ENCODE measurements at regions not wholly inside any gene's neighbourhood (a gene's known extent, or its start where the extent isn't known, plus 50 kb on each side); places are given as distances from the start of the nearest gene placed in this dataset.
"Not testable (repeated sequence)": the region's sequence is repeated elsewhere in the genome, so short reads cannot be mapped to it uniquely, and the experiment has no call there.

GRCh38 chr5:85921590-85921989 lies 696.2 kb upstream of the COX7C start:
- in situ Hi-C loops (cut with MboI; ENCODE audit: low pct_unique_long_range_greater_than_20kb in 2 of 9, low sequenced_read_pairs in 9 of 9, unreplicated experiment in 9 of 9): no loop called here
- no peak for ATAC-seq (replicated peaks in 6 of 8)
- H3K4me1 ChIP-seq (replicated peaks in 1 of 2): no peaks in the 10 kb centered on the region
- no peak overlapping the region for H3K27ac ChIP-seq
- H3K4me3 ChIP-seq: no peak overlapping the region
- WGBS, 10 experiments: 0 to 60% (median 8%) methylated on average over 1 to 2 of the region's 2 CpGs; no CpG with 5 or more reads in 5 of the 10 experiments

DNA sequence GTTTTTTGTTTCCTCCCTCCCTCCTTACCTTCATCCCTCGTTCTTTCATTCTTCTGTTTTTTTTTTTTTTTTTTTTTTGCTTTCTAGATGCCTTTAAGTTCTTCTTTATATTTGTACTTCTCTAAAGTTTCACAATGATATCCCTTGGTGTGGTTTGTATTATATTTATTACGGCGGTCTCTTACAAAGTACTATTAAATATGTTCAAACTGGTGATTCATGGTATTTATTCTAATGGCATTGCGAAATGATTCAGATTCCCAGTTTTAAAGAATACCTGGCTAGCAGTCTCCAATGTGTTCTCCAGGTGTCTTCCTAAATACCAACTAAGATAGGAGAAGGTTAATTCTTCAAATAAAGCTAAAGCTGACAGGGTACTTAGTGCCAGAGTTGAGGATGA lies 690.1 kb upstream of the COX7C start:
- 32 to 100% (median 88%) methylated on average over 1 to 4 of the region's 4 CpGs for WGBS, 10 experiments
- ATAC-seq (replicated peaks in 6 of 8): no peak

DNA sequence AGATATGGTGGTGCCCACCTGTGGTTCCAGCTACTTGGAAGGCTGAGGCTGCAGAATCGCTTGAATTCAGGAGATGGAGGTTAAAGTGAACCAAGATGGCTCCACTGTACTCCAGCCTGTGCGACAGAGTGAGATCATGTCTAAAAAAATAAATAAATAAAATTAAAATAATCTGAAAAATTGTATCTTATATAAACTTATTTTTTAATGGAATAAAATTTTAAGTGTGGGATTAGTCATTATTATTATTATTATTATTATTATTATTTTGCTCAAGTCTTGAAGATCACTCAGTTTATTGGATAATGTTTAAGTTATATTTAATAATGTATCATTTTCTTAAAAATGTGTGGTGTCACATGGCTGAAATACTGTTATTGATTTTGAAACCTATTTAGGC lies 688.0 kb upstream of the COX7C start:
- 0 to 100% (median 79%) methylated on average over 1 to 2 of the region's 2 CpGs; no CpG with 5 or more reads in 3 of the 10 experiments for WGBS, 10 experiments
- ATAC-seq (replicated peaks in 6 of 8): no peak
- Histone ChIP-seq H3K27ac (no peak overlapping the region), H3K4me1 (replicated peaks in 1 of 2) (no peaks in the 10 kb centered on the region), H3K4me3 (no peak overlapping the region)
- in situ Hi-C loops (cut with MboI; ENCODE audit: low pct_unique_long_range_greater_than_20kb in 2 of 9, low sequenced_read_pairs in 9 of 9, unreplicated experiment in 9 of 9): no loop called here

More for the DNA sequence above, 690.1 kb upstream of the COX7C start:
- in situ Hi-C loops (cut with MboI; ENCODE audit: low pct_unique_long_range_greater_than_20kb in 2 of 9, low sequenced_read_pairs in 9 of 9, unreplicated experiment in 9 of 9): no loop called here
- Histone ChIP-seq H3K4me1 (replicated peaks in 1 of 2) (no peaks in the 10 kb centered on the region), H3K27ac (no peak overlapping the region), H3K4me3 (no peak overlapping the region)

- H3K4me1 ChIP-seq (replicated peaks in 1 of 2): no peaks in the 10 kb centered on the region
- in situ Hi-C loops (cut with MboI; ENCODE audit: low pct_unique_long_range_greater_than_20kb in 2 of 9, low sequenced_read_pairs in 9 of 9, unreplicated experiment in 9 of 9): no loop called here
- H3K4me3 ChIP-seq: no peak overlapping the region
- WGBS, 10 experiments: 21 to 100% (median 83%) methylated on average over 1 to 3 of the region's 3 CpGs; no CpG with 5 or more reads in 1 of the 10 experiments
- no peak overlapping the region for H3K27ac ChIP-seq
- no peak for ATAC-seq (replicated peaks in 6 of 8)
Observed at GRCh38 chr5:85931220-85931619, 686.5 kb upstream of the COX7C start.

- in situ Hi-C loops (cut with MboI; ENCODE audit: low pct_unique_long_range_greater_than_20kb in 2 of 9, low sequenced_read_pairs in 9 of 9, unreplicated experiment in 9 of 9): no loop called here
- no peaks in the 10 kb centered on the region for H3K4me1 ChIP-seq (replicated peaks in 1 of 2)
- H3K4me3 ChIP-seq: no peak overlapping the region
- WGBS, 10 experiments: 0 to 100% (median 44%) methylated on average over 1 to 3 of the region's 3 CpGs; no CpG with 5 or more reads in 1 of the 10 experiments
- H3K27ac ChIP-seq: no peak overlapping the region
- no peak for ATAC-seq (replicated peaks in 6 of 8)
Observed at GRCh38 chr5:85938201-85938600, 679.5 kb upstream of the COX7C start.

GRCh38 chr5:85951707-85952210 lies 666.0 kb upstream of the COX7C start:
- Histone ChIP-seq H3K27ac (no peak overlapping the region), H3K4me3 (no peak overlapping the region), H3K4me1 (replicated peaks in 1 of 2) (no peaks in the 10 kb centered on the region)
- in situ Hi-C loops (cut with MboI; ENCODE audit: low pct_unique_long_range_greater_than_20kb in 2 of 9, low sequenced_read_pairs in 9 of 9, unreplicated experiment in 9 of 9): no loop called here
- 0 to 93% (median 80%) methylated on average over 1 to 3 of the region's 3 CpGs; no CpG with 5 or more reads in 1 of the 10 experiments for WGBS, 10 experiments
- ATAC-seq (replicated peaks in 6 of 8): no peak

GRCh38 chr5:85952680-85953079 lies 665.1 kb upstream of the COX7C start:
- in situ Hi-C loops (cut with MboI; ENCODE audit: low pct_unique_long_range_greater_than_20kb in 2 of 9, low sequenced_read_pairs in 9 of 9, unreplicated experiment in 9 of 9): no loop called here
- Histone ChIP-seq H3K4me3 (no peak overlapping the region), H3K4me1 (replicated peaks in 1 of 2) (no peaks in the 10 kb centered on the region), H3K27ac (no peak overlapping the region)
- no peak for ATAC-seq (replicated peaks in 6 of 8)
- 30 to 100% (median 88%) methylated on average over 1 to 2 of the region's 2 CpGs for WGBS, 10 experiments

DNA sequence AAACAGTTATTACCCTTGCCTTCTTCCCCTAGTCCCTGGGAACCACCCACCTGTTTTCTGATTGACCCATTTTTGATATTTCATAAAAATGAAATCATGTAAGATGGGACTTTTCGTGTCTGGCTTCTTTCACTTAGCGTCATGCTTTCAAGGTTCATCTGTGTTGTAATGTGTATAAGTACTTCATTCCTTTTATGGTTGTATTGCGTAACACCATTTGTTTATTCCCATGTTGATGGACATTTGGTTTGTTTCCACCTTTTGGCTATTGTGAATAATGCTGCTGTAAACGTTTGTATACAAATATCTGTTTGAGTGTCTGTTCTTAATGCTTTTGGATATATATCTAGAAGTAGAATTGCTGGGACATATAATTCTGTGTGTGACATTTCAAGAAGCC lies 650.1 kb upstream of the COX7C start:
- H3K4me3 ChIP-seq: no peak overlapping the region
- no peak for ATAC-seq (replicated peaks in 6 of 8)
- in situ Hi-C loops (cut with MboI; ENCODE audit: low pct_unique_long_range_greater_than_20kb in 2 of 9, low sequenced_read_pairs in 9 of 9, unreplicated experiment in 9 of 9): no loop called here
- 0 to 95% (median 84%) methylated on average over 1 to 4 of the region's 4 CpGs; no CpG with 5 or more reads in 3 of the 10 experiments for WGBS, 10 experiments
- no peak overlapping the region for H3K27ac ChIP-seq
- H3K4me1 ChIP-seq (replicated peaks in 1 of 2): no peaks in the 10 kb centered on the region

- Histone ChIP-seq H3K27ac (no peak overlapping the region), H3K4me3 (no peak overlapping the region), H3K4me1 (replicated peaks in 1 of 2) (no peaks in the 10 kb centered on the region)
- no peak for ATAC-seq (replicated peaks in 6 of 8)
- in situ Hi-C loops (cut with MboI; ENCODE audit: low pct_unique_long_range_greater_than_20kb in 2 of 9, low sequenced_read_pairs in 9 of 9, unreplicated experiment in 9 of 9): no loop called here
- 12 to 92% (median 77%) methylated on average over 1 to 4 of the region's 4 CpGs for WGBS, 10 experiments
Observed at GRCh38 chr5:85972539-85972938, 645.2 kb upstream of the COX7C start.

DNA sequence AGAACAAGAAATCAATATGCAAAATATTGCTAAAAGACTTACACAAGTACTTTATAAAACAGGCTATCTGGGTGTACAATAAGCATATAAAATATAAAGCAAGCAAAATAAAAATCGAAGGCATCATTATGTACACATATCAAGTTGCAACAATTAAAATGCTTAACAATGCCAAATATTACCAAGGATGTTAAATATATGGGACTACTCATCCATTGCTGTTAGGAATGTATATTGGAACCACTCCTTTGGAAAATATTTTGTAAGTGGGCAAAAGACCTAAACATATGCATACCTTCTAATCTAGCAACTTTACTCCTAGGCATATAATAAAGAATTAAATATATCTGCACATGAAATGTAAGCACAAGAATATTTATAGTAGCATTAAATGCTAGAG lies 632.6 kb upstream of the COX7C start:
- ATAC-seq (replicated peaks in 6 of 8): no peak
- no peaks in the 10 kb centered on the region for H3K4me1 ChIP-seq (replicated peaks in 1 of 2)
- in situ Hi-C loops (cut with MboI; ENCODE audit: low pct_unique_long_range_greater_than_20kb in 2 of 9, low sequenced_read_pairs in 9 of 9, unreplicated experiment in 9 of 9): no loop called here
- H3K4me3 ChIP-seq: no peak overlapping the region
- no peak overlapping the region for H3K27ac ChIP-seq
- WGBS, 10 experiments: 0 to 100% (median 77%) methylated on average over 1 of the region's 1 CpG; no CpG with 5 or more reads in 1 of the 10 experiments

- ATAC-seq (replicated peaks in 6 of 8): no peak
- in situ Hi-C loops (cut with MboI; ENCODE audit: low pct_unique_long_range_greater_than_20kb in 2 of 9, low sequenced_read_pairs in 9 of 9, unreplicated experiment in 9 of 9): no loop called here
- WGBS, 10 experiments: 67 to 70% methylated on average over 2 of the region's 2 CpGs; no CpG with 5 or more reads in 8 of the 10 experiments
Observed at GRCh38 chr5:85990998-85991397, 626.7 kb upstream of the COX7C start.

DNA sequence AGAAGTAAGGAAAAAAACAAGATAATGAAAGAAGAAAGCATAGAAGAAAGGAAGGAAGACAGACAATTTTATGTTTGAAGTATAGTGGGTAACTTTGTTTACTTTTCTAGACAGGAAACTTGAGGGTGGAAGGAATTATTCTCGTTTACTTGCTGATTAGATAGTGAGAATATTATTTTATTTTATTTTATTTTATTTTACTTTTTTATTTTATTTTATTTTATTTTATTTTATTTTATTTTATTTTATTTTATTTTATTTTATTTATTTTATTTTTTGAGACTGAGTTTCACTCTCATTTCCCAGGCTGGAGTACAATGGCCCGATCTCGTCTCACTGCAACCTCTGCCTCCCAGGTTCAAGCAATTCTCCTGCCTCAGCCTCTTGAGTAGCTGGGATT lies 623.1 kb upstream of the COX7C start:
- H3K4me1 ChIP-seq (replicated peaks in 1 of 2); H3K4me3 ChIP-seq; H3K27ac ChIP-seq; in situ Hi-C loops (cut with MboI; ENCODE audit: low pct_unique_long_range_greater_than_20kb in 2 of 9, low sequenced_read_pairs in 9 of 9, unreplicated experiment in 9 of 9); ATAC-seq (replicated peaks in 6 of 8): not testable (repeated sequence)
- WGBS, 10 experiments: 13 to 100% (median 84%) methylated on average over 1 to 3 of the region's 3 CpGs; no CpG with 5 or more reads in 1 of the 10 experiments

More at GRCh38 chr5:85990998-85991397, 626.7 kb upstream of the COX7C start:
- no peaks in the 10 kb centered on the region for H3K4me1 ChIP-seq (replicated peaks in 1 of 2)
- no peak overlapping the region for H3K27ac ChIP-seq
- no peak overlapping the region for H3K4me3 ChIP-seq

DNA sequence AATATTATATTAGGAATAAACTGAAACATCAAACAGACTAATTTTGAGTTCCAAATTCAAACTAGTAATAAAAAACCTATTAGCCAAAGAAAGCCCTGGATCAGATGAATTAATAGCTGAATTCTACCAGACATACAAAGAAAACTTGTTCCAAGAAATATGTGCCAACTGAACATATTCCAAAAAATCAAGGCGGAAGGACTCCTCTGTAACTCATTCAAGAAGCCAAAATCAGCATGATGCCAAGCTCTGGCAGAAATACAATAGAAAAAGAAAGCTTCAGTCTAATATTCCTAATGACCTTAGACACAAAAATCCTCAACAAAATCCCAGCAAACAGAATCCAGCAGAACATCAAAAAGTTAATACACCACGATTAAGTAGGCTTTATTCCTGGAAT lies 619.1 kb upstream of the COX7C start:
- no peak overlapping the region for H3K4me3 ChIP-seq
- ATAC-seq (replicated peaks in 6 of 8): no peak
- no peaks in the 10 kb centered on the region for H3K4me1 ChIP-seq (replicated peaks in 1 of 2)
- in situ Hi-C loops (cut with MboI; ENCODE audit: low pct_unique_long_range_greater_than_20kb in 2 of 9, low sequenced_read_pairs in 9 of 9, unreplicated experiment in 9 of 9): no loop called here
- WGBS, 10 experiments: 0 to 100% (median 44%) methylated on average over 1 to 2 of the region's 2 CpGs; no CpG with 5 or more reads in 2 of the 10 experiments
- no peak overlapping the region for H3K27ac ChIP-seq

DNA sequence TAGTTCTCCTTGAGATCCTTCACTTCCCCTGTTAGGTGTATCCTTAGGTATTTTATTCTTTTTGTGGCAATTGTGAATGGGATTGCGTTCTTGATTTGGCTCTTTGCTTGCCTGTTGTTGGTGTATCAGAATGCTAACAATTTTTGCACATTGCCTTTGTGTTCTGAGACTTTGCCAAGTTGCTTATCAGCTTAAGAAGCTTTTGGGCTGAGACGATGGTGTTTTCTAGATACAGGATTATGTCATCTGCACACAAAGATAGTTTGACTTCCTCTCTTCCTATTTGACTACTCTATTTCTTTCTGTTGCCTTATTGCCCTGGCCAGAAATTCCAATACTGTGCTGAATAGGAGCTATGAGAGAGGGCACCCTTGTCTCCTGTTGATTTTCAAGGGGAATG lies 609.4 kb upstream of the COX7C start:
- in situ Hi-C loops (cut with MboI; ENCODE audit: low pct_unique_long_range_greater_than_20kb in 2 of 9, low sequenced_read_pairs in 9 of 9, unreplicated experiment in 9 of 9): no loop called here
- WGBS, 10 experiments: 13 to 92% (median 64%) methylated on average over 1 to 2 of the region's 2 CpGs; no CpG with 5 or more reads in 2 of the 10 experiments

More for the DNA sequence above, 609.4 kb upstream of the COX7C start:
- Histone ChIP-seq H3K4me1 (replicated peaks in 1 of 2) (no peaks in the 10 kb centered on the region), H3K4me3 (no peak overlapping the region), H3K27ac (no peak overlapping the region)
- ATAC-seq (replicated peaks in 6 of 8): no peak
